HTR-8/SVneo (cell line): ENCODE measurements at regions not wholly inside any gene's neighbourhood (a gene's known extent, or its start where the extent isn't known, plus 50 kb on each side); places are given as distances from the start of the nearest gene placed in this dataset.

Experiments
- DNase-seq: peaks from one replicate; pipeline ENCODE4 v3.0.0; 2011; ENCODE audit warnings: low spot score, mixed read lengths; ENCODE audit not compliant: insufficient read length
- FAIRE-seq: peaks from 2 replicates; lab custom pipeline; 2011; peaks lifted over from hg19 to GRCh38; lab: Jason Lieb, UNC

GRCh38 chr2:215504547-215504946, 68.7 kb upstream of the FN1 start:
- DNase-seq (no peak), FAIRE-seq (no peak)

GRCh38 chr2:215503381-215503780, 67.5 kb upstream of the FN1 start:
- DNase-seq, result no peak
- no peak for FAIRE-seq

- FAIRE-seq (no peak), DNase-seq (no peak)
These were observed 64.6 kb upstream of the FN1 start for GRCh38 chr2:215500466-215500865.

GRCh38 chr2:215499331-215499730, 63.5 kb upstream of the FN1 start:
- FAIRE-seq (no peak), DNase-seq (no peak)

- no peak for DNase-seq
- FAIRE-seq, result no peak
These were observed 62.6 kb upstream of the FN1 start for GRCh38 chr2:215498431-215498830.

- FAIRE-seq, result no peak
- DNase-seq, result no peak
These were observed 57.5 kb upstream of the FN1 start for GRCh38 chr2:215493376-215493775.

GRCh38 chr2:215489288-215489848, 53.5 kb upstream of the FN1 start:
- FAIRE-seq (no peak), DNase-seq (no peak)

GRCh38 chr2:215487002-215487372, 51.1 kb upstream of the FN1 start:
- FAIRE-seq (no peak), DNase-seq (no peak)

GRCh38 chr2:215486291-215487001, 50.6 kb upstream of the FN1 start:
- no peak for FAIRE-seq
- no peak for DNase-seq
